HUES48 (cell line): ENCODE measurements at regions not wholly inside any gene's neighbourhood (a gene's known extent, or its start where the extent isn't known, plus 50 kb on each side); places are given as distances from the start of the nearest gene placed in this dataset.

Source experiments
- H3K27ac ChIP-seq: one replicate; pipeline ENCODE4 v1.7.0; 2013; ENCODE audit warnings: low read depth, low read length, inconsistent platforms
- H3K27me3 ChIP-seq: 2 replicates; pipeline ENCODE4 v1.6.1; 2013; ENCODE audit warnings: mild to moderate bottlenecking, low read length; ENCODE audit not compliant: control insufficient read depth, insufficient read depth
- H3K36me3 ChIP-seq: 2 replicates; pipeline ENCODE4 v1.6.1; 2013; ENCODE audit warnings: low read length; ENCODE audit not compliant: control insufficient read depth, insufficient read depth
- H3K4me1 ChIP-seq: 2 replicates; pipeline ENCODE4 v1.6.1; 2013; ENCODE audit warnings: mild to moderate bottlenecking, low read length; ENCODE audit not compliant: control insufficient read depth, insufficient read depth
- H3K4me3 ChIP-seq: 2 replicates; pipeline ENCODE4 v1.5.1; 2013; ENCODE audit warnings: mild to moderate bottlenecking, low read depth, low read length
- H3K9ac ChIP-seq: 2 replicates; pipeline ENCODE4 v1.6.1; 2013; ENCODE audit warnings: mild to moderate bottlenecking, low read depth, low read length, moderate library complexity
- H3K9me3 ChIP-seq: 2 replicates; pipeline ENCODE4 v1.6.1; 2013; ENCODE audit warnings: low read length; ENCODE audit not compliant: control insufficient read depth, insufficient read depth

DNA sequence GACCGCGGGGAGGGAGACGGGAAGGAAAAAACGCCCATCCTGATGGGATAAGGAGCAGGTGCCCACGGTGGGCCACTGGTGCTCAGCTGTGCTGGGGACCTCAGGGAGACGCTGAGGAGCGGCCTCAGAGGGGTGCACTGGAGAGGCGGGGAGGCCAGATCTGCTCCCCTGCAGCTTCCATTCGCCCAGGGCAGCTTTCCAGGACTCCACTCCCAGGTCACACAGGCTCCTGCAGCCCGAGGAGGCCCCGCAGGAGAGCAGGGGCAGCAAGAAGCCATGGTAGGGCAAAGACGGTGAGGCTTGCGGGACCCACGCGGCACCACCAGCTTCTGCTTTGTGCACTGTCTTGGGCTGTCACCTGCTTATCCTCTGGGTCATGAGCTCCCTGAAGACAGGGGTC, 82.5 kb upstream of the SULF2 start:
- Histone ChIP-seq H3K27ac (no peak overlapping the region), H3K9me3 (no peaks in the 10 kb centered on the region), H3K4me3 (no peak overlapping the region), H3K27me3 (no peaks in the 10 kb centered on the region), H3K4me1 (no peaks in the 10 kb centered on the region), H3K36me3 (no peaks in the 10 kb centered on the region), H3K9ac (no peak overlapping the region)

GRCh38 chr20:47866480-47866879, 81.2 kb upstream of the SULF2 start:
- no peaks in the 10 kb centered on the region for H3K27me3 ChIP-seq
- no peak overlapping the region for H3K27ac ChIP-seq
- no peaks in the 10 kb centered on the region for H3K9me3 ChIP-seq

DNA sequence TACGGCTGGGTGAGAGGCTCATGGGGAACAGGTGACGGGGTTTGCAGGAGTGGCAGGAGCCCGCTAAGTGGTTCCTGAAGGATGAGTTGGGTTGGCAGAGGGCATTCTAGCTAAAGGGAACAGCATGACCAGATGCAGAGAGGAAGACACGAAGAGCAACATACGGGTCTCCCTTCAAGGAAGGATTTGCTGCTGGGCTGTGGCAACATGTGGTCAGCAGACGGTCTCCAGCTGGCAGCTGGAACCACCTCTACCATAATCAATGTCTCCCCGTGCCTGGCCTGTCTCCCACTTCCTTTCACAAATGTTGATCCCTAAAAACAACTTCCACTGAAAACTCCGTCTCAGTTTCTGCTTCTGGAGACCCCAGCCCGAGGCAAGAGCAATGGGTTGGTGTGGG, 80.6 kb upstream of the SULF2 start:
- Histone ChIP-seq H3K4me1 (no peaks in the 10 kb centered on the region), H3K4me3 (no peak overlapping the region), H3K9ac (no peak overlapping the region), H3K9me3 (no peaks in the 10 kb centered on the region), H3K27ac (no peak overlapping the region), H3K27me3 (no peaks in the 10 kb centered on the region), H3K36me3 (no peaks in the 10 kb centered on the region)

More at GRCh38 chr20:47866480-47866879, 81.2 kb upstream of the SULF2 start:
- H3K9ac ChIP-seq: no peak overlapping the region
- no peak overlapping the region for H3K4me3 ChIP-seq
- no peaks in the 10 kb centered on the region for H3K36me3 ChIP-seq
- H3K4me1 ChIP-seq: no peaks in the 10 kb centered on the region

- no peaks in the 10 kb centered on the region for H3K36me3 ChIP-seq
- H3K9me3 ChIP-seq: no peaks in the 10 kb centered on the region
- H3K27me3 ChIP-seq: no peaks in the 10 kb centered on the region
- H3K4me3 ChIP-seq: no peak overlapping the region
- H3K9ac ChIP-seq: no peak overlapping the region
- no peaks in the 10 kb centered on the region for H3K4me1 ChIP-seq
- H3K27ac ChIP-seq: no peak overlapping the region
Measured at GRCh38 chr20:47865451-47865850, 80.2 kb upstream of the SULF2 start.

- Histone ChIP-seq H3K9me3 (no peaks in the 10 kb centered on the region), H3K4me3 (no peak overlapping the region), H3K9ac (no peak overlapping the region), H3K27me3 (no peaks in the 10 kb centered on the region), H3K27ac (no peak overlapping the region), H3K36me3 (no peaks in the 10 kb centered on the region), H3K4me1 (no peaks in the 10 kb centered on the region)
Measured at GRCh38 chr20:47863981-47864380, 78.7 kb upstream of the SULF2 start.

DNA sequence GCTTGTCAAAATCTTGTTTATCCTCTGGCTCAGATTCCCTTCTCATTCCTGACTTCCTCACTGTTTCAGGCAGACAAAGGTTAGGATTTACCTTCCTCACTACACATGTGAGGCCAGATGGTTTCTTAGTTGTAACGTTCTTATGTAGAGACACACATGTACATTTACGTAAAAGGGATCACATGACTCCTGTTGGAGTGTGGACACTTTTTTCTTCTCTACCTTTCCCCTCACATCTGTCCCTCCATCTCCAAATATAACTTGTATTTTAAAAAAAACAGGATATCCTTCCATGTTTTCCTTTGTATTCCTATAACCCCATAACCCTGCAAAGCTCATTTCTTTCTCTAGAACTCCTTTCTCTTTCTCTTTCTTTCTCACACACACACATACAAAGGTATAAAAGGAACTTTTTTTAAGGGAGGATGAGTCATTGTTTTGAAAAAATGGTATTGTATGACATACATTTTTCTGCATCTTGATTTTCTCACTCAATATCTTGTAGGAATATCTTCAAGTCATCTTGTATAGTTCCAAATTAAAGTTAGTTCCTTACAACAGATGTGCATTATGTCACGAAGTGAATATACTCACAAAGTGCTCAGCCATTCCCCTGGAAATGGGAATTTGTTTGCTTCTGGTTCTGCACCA, 78.2 kb upstream of the SULF2 start:
- Histone ChIP-seq H3K27ac (no peak overlapping the region), H3K4me3 (no peak overlapping the region), H3K27me3 (no peaks in the 10 kb centered on the region), H3K9ac (no peak overlapping the region), H3K4me1 (no peaks in the 10 kb centered on the region), H3K9me3 (no peaks in the 10 kb centered on the region), H3K36me3 (no peaks in the 10 kb centered on the region)

DNA sequence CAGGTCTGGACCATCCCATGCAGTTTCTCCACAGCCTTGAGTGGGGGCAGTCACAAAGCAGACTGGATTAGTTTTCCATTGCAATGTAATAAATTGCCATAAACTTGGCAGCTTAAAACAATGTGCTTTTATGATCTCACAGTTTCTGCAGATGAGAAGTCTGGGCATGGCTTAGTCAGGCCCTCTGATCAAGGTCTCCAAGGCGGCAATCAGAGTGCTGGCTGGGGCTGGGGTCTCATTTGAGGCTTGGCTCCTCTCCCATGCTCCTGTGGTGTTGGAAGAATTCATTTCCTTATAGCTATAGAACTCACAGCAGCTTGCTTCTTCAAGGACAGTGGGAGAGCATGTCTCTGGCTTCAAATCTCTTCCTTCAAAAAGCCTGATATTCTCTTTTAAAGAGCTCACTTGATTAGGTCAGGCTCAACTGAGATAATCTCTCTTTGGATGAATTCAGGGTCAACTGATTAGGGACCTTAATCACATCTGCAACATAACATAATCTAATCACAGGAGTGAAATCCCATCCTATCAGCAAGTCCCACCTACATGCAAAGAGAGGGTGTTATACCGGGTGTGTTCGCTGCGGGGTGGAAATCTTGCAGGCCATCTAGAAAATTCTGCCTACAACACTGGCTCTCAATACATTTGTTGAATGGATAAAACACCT, 77.4 kb upstream of the SULF2 start:
- Histone ChIP-seq H3K9ac (no peak overlapping the region), H3K4me1 (peaks cover 4% of the 10 kb centered on the region; the same call in 1 of the 2 replicates), H3K27me3 (no peaks in the 10 kb centered on the region), H3K36me3 (no peaks in the 10 kb centered on the region), H3K27ac (no peak overlapping the region), H3K9me3 (no peaks in the 10 kb centered on the region), H3K4me3 (no peak overlapping the region)

DNA sequence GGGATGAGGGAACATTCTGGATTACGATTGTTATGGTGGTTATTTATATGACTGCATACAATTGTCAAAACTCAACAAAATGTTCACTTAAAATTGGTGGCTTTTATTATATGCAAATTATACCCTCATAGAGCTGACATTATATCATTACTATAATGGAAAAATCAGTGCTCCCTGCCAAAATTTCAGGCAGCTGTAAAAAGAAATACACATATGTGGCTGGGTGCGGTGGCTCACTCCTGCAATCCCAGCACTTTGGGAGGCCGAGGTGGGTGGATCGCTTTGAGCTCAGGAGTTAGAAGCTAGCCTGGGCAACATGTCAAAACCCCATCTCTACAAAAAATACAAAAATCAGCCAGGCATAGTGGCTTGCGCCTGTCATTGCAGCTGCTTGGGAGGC, 75.8 kb upstream of the SULF2 start:
- no peaks in the 10 kb centered on the region for H3K36me3 ChIP-seq
- no peaks in the 10 kb centered on the region for H3K9me3 ChIP-seq
- H3K4me1 ChIP-seq: peaks cover 8% of the 10 kb centered on the region
- no peak overlapping the region for H3K9ac ChIP-seq
- no peaks in the 10 kb centered on the region for H3K27me3 ChIP-seq
- no peak overlapping the region for H3K27ac ChIP-seq
- no peak overlapping the region for H3K4me3 ChIP-seq

DNA sequence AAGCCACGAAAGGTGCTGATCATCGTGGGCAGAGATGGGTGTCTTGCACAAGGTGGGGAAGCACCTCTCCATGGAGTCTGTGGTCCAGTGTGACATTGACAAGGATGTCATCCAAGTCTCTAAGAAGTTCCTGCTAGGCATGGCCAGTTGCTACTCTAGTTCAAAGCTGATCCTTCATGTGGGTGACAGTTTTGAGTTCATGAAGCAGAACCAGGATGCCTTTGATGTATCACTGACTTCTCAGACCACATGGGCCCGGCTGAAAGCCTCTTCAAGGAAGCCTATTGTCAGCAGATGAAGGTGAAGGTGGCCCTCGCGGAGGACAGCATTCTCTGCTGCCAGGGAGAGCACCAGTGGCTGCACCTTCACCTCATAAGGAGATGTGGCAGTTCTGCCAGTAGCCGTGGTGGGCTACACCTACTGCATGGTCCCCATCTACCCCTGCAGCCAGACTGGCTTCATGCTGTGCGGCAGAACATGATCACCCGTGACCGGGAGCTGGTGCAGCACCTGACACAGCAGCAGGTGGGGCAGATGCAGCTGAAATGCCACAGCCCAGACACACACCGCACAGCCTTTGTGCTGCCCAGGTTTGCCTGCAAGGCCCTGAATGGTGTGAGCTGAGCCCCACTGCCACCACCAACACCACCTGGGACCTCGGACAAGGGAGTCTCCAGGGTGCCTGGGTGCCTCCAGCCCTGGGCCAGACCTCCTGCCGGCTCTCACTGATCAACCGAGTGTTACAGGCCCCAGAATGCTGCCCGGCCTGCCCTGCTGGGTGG, 75.0 kb upstream of the SULF2 start:
- Histone ChIP-seq H3K36me3 (no peaks in the 10 kb centered on the region), H3K9me3 (no peaks in the 10 kb centered on the region), H3K9ac (no peak overlapping the region), H3K27me3 (no peaks in the 10 kb centered on the region), H3K4me3 (no peak overlapping the region), H3K4me1 (peaks cover 8% of the 10 kb centered on the region), H3K27ac (no peak overlapping the region)

GRCh38 chr20:47859278-47859677, 74.0 kb upstream of the SULF2 start:
- Histone ChIP-seq H3K4me1 (peaks cover 8% of the 10 kb centered on the region), H3K9me3 (no peaks in the 10 kb centered on the region), H3K36me3 (no peaks in the 10 kb centered on the region), H3K9ac (no peak overlapping the region), H3K4me3 (no peak overlapping the region), H3K27ac (no peak overlapping the region), H3K27me3 (no peaks in the 10 kb centered on the region)
